Keratinocyte (primary cell): ENCODE measurements at regions not wholly inside any gene's neighbourhood (a gene's known extent, or its start where the extent isn't known, plus 50 kb on each side); places are given as distances from the start of the nearest gene placed in this dataset.

Experiments
- EZH2 ChIP-seq: IDR thresholded peaks from one replicate; pipeline ENCODE4 v1.6.1; 2012; ENCODE audit warnings: inconsistent platforms, mild to moderate bottlenecking, low read length, moderate library complexity
- TF ChIP-seq, protein P1 (sequence below), 3 experiments: IDR thresholded peaks in 1 of 3; conservative IDR thresholded peaks in 1 of 3; optimal IDR thresholded peaks in 1 of 3; 2 replicates in 2 of 3; 3 replicates in 1 of 3; pipeline versions ENCODE3 to v1.5.1; 2011; ENCODE audit warnings: low read length in 3 of 3, mild to moderate bottlenecking in 3 of 3, moderate library complexity in 2 of 3, control low read depth in 1 of 3, inconsistent platforms in 1 of 3; ENCODE audit not compliant: insufficient read depth in 2 of 3; ENCODE audit errors: extremely low read depth in 1 of 3

DNA sequence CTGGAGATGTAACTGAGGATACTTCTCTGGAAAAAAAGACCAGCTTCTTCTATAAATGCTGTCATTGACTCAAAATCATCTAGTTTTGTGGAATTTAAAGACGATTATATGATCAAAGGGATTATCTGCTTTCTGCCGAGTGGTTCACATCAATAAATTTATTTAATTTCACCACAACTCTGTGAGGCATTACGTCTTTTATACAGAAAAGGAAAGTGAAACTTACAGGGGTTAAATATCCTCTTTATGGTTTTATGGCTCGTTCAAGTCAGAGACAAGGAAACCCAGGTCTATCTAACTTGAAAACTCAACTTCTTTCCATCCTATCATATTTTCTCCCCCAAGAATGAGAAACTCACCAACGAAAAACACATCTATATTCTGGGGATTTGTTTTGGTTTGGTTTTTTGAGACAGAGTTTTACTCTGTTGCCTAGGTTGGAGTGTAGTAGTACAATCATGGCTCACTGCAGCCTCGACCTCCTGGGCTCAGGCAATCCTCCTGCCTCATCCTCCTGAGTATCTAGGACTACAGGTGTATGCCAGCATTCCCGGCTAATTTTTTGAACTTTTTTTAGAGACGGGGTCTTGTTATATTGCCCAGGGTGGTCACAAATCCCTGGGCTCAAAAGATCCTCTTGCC is 377.9 kb upstream of the EMCN start:
- TF ChIP-seq, protein P1, sequence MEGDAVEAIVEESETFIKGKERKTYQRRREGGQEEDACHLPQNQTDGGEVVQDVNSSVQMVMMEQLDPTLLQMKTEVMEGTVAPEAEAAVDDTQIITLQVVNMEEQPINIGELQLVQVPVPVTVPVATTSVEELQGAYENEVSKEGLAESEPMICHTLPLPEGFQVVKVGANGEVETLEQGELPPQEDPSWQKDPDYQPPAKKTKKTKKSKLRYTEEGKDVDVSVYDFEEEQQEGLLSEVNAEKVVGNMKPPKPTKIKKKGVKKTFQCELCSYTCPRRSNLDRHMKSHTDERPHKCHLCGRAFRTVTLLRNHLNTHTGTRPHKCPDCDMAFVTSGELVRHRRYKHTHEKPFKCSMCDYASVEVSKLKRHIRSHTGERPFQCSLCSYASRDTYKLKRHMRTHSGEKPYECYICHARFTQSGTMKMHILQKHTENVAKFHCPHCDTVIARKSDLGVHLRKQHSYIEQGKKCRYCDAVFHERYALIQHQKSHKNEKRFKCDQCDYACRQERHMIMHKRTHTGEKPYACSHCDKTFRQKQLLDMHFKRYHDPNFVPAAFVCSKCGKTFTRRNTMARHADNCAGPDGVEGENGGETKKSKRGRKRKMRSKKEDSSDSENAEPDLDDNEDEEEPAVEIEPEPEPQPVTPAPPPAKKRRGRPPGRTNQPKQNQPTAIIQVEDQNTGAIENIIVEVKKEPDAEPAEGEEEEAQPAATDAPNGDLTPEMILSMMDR (optimal IDR thresholded peaks at IDR 0.05 in 1 of 3, IDR thresholded peaks at IDR 0.05 in 1 of 3, conservative IDR thresholded peaks at IDR 0.05 in 1 of 3; ENCODE audit: extremely low read depth in 1 of 3, insufficient read depth in 2 of 3, low read length in 3 of 3) = no peak
- no peak for TF ChIP-seq EZH2
